NCI-H1092 (cell line): ENCODE measurements at regions not wholly inside any gene's neighbourhood (a gene's known extent, or its start where the extent isn't known, plus 50 kb on each side); places are given as distances from the start of the nearest gene placed in this dataset.

Source experiments
- DNase-seq: peaks from one replicate; lab custom pipeline; 2025; lab: John Stamatoyannopoulos, UW

DNA sequence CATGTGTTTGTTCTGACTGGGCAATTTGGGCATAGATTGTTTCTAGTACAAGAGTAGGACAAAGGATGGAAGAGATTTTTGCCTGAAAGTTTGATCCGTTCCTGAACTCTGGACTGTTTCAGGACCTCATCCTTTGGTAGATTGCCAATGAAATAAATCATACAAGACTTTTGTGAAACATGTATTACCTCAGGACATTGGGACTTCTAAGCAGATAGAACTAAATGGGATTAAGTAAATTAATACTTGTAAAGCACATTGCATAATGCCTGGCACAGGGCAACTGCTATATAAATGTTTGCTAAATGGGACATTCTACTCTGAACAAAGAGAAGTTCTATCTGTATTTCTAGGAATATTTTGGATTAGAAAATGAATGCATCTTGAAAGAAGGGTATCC is 164.8 kb upstream of the RPS6KA3 start:
- no peak for DNase-seq

DNA sequence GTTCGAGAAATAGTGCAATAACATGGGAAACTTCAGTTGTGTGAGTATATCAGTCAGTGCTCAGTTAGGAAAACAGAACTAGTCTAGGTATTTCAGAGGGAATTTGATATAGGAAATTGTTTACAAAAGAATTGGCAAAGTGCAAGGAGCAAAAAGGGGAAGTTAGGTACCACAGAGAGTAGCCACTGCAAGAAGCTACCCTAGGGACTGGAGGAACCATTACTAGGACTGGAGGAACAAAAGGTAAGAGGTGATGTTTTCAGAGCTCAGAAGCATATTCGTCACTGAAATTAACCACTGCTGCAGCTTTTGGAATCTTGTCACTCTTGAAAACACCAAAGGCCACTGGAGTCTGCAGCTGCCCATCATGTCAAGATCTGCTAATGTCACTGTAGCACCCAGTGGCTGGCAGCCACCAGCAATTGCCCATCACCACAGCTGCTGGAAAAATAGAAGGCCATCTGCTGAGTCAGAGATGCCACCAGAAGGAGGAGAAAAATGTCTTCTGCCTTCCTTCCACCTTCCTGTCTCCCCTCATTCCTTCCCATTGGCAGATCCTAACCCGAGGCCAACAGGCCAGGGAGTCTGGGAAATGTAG is 160.6 kb upstream of the RPS6KA3 start:
- DNase-seq = no peak

DNA sequence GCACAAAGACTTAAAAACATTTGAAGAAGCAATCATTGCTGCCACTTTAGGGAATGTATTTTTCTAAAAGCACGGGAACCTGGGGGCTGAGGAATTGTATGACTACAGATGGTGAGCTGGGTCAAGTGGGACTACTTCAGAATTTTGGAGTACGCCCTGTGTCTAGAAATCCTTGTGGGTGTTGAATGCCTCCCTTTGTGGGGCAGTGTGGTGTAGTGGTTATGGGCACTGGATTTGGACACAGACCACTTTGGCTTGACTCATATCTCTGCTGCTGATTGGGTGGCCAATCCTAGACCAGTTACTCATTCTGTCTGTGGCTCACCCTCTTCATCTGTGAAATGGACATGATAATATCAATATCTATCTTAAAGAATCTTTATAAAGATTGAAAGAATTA is 155.0 kb upstream of the RPS6KA3 start:
- no peak for DNase-seq

DNA sequence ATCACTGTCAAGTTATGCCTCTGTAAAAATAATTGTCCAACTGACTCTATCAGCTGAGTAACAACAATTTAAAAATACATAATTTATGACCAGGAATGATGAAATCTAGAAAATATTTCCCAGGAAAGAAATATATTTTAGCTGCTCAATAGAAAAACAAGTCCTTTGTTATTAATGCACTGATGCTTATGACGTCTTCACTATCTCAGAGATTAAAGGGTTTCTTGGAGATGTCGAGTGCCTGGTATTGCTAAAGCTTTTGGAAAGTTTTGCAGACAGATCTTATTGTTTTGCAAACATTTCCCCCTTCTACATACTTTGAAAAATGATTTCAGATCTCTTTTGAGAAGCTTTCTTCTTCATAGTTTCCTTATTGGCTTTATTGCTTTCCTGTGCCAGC is 154.6 kb upstream of the RPS6KA3 start:
- DNase-seq = no peak

DNA sequence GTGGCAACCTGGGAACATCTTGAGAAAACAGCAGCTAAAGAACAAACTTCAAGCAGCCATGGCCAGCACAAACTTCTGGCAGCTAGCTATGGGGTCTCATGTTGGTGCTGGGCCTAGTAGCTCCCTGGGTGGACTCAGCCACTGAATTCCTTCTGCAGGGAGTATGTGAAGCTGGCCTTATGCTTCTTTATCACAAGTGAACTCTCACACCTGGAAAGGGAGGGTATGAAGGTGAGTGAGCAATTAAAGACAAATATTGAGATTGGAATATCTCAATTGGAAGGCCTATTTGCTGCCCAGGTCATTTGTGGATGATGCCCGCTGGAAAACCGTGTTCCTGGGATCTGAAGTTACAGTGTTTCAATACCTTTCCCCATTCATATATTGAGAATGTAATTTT is 153.3 kb upstream of the RPS6KA3 start:
- no peak for DNase-seq

DNA sequence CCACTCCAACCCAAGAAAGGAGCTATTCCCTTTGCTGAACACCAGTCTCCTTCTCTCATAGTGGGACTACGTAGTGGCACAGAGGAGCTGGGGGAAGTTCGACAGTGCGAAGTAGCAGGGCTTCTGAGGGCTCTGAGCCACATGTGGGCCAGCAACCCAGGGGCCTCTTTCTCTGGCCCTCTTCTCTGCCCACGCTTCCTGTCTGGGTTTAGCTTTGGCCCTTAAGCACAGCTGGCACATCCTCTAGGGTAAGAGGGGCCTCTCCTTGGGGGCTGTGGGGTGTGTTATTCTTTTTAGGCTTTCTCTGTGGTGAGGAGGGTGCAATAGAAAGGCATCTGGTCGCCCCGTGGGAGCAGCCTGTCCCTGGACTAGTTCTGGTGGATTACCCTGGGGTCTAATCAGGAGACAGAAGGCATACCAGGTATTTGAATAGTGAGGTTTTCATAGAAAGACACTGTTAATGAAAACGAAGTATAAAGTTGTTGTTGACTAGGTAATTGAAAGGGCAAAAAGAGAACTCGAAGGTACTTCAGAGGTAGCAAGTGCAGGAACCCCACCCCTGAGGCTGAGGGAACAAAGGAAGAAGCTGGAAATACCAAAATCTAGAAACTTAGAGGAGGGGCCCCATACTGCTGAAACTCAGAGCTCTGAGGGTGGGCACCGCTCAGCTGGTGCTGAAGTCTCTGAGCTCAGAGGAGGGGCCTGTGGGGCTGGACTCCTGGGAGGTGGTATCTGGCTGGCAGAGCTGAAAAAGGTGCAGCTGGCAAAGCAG is 151.9 kb upstream of the RPS6KA3 start:
- DNase-seq = no peak

DNA sequence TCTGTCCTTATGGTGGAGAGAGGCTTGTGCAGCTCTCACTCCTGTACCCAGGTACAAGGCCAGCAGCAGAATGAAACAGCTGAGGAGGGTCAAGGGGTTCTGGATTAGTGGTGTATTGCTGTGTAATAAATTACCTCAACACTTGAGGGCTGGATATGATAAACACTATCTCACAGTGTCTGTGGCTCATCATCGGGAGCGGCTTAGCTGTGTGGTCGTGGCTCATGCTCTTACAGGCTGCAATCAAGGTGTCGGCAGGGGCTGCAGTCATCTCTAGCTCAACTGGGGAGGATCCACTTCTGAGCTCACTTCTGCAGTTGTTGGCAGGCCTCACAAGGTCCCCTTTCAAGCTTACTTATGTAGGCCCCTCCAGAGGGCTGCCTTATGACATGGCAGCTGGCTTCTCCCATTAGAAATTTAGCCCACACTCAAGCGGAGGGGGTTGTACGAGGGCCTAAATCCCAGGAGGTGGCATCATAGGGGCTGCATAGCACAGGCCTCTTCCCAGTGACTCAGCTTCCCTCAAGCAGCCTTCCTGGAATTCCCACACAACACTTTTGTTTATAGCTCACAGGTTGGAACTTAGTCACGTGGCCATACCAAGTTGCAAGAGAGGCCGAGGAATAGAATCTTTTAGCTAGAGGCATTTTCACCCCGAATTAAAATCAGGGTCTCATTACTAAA is 148.2 kb upstream of the RPS6KA3 start:
- no peak for DNase-seq

DNA sequence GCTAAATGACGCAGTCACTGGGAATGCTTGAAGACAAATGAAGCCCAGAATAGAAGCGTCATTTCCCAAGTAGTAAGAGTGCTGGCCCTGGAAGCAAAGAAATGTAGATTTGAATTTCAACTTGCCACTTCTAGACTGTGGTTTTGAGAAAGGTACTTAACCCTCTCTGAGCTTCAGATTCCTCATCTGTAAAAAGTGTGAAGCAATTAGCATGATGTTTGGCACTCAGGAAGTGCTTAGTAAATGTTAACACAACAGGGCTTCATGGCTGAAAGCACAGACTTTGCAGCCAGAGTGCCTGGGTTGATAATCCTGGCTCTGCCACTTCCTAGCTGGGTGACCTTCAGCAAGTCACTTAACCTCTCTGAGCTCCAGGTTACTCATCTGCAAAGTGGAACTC is 147.4 kb upstream of the RPS6KA3 start:
- no peak for DNase-seq

DNA sequence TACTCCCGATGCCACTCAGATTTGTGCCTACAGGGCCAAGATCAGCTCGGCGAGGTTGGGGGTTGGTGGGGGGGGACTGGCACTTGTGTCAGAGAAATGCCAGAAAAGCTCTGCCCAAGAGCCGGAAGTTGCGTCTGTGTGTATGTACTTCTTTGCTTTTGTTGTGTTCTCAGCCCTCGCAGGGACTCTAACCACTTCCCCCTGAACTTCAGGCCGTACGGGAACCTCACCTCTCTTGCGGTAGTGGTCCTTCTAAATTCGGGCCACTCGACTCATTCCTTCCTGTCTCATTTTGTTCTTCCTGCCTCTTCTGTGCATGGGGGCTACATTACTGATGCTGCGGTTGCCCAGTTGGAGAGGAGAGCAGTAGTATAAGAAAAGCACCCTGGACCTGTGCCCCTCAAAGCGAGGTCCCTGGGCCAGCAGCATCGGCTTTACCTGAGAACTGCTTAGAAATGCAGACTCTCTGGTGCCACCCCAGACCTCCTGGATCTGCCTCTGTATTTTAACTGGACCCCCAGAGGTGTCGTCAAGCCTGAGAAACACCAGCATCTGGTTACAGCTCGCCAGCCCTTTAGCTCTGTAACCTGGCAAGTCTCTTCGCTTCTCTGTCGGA is 146.3 kb upstream of the RPS6KA3 start:
- DNase-seq = no peak

DNA sequence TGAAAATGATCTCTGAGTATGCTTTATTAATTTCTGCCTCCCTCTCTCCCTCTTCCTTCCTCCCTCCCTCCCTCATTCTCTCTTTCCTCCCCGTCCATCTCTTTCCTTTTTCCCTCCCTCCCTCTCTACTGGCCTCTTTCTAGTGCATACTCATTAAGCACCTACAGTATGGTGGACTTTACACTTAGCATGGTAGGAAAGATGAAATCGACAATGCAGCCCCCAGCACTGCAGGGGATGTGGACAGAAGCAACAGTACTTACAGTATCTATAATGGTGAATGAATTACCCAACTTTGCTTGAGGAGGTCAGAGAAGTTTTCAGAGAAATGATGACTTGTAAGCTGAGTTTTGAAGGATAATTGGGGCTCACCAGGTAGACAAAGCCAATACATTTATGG is 143.8 kb upstream of the RPS6KA3 start:
- DNase-seq = no peak

DNA sequence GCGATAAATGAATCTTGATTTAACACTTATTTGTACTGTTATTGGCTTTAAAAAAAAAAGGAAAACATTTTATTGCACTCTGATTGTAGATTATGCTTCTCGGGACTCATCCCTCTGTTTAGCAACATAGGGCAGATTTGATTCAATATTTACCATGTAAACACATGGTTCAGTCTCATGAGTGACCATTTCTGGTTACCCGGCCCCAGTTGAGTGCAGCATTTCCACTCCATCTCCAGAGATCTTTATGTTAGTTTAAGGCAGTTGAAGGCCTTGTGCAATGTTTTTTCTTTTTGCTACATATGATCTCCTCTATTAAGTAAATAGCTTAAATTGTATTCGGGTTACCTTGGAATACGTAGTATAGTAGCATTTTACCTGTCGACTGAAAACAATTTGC is 143.3 kb upstream of the RPS6KA3 start:
- DNase-seq = no peak

DNA sequence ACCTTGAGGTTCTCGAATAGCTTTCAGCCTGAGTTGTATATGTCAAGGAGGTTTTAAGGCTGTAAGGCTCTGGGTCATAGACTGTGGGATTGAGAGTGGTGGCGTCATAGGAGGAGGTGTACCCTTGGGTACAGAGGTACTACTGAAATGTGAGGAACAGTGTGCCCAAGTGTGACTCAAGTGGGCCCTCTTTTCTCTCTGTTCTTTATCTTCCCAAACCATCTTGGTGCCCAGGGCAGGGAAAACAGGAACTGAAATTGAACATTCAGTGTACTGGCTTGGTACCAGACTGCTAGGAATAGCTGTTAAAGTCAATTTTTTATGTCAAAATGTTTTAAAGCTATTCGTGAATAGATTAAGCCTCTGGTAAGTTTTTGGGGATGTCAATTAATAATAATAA is 136.2 kb upstream of the RPS6KA3 start:
- DNase-seq = no peak

DNA sequence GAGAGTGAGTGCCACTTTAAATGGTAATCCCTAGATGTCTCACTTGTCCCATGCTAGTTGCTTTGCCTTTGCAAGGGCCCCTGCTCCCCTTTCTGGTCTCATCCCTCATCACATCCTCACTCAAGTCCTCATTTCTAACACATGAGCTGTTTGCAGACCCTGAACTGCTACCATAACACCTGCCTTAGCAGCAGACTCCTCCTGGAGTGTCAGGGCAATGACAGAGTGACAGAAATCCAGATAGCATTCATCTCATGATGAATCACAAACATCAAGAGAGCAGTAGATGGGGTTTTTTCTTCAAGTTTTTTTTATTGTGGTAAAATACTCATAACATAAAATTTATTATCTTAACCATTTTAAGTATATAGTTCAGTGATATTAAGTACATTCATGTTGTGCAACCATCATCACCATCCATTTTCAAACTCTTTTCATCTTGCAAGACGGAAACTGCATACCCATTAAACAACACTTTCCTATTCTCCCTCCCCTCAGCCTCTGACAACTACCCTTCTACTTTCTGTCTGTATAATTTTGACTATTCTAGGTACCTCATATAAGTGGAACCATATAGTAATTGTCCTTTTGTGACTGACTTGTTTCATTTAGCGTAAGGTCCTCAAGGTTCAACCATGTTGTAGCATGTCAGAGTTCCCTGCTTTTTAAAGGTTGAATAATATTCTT is 133.2 kb upstream of the RPS6KA3 start:
- DNase-seq = no peak

DNA sequence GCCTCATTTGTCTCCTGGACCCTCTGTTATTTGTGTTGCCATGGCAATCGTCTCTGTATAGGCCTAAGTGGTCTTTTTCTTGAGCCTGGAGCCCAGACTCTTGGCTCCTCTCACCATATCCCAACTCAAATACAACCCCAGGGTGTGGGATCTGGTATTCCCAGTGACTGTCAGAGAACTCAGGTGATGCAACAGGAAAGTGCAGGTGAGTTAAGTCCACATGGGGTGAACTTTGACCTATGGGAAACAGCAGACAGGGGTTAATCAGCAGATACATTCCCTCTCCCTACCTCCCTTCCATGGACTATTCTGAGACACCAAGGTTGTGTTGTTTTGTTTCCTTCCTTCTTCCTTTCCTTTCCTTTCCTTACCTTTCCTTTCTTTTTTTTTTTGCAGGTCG is 130.9 kb upstream of the RPS6KA3 start:
- no peak for DNase-seq

DNA sequence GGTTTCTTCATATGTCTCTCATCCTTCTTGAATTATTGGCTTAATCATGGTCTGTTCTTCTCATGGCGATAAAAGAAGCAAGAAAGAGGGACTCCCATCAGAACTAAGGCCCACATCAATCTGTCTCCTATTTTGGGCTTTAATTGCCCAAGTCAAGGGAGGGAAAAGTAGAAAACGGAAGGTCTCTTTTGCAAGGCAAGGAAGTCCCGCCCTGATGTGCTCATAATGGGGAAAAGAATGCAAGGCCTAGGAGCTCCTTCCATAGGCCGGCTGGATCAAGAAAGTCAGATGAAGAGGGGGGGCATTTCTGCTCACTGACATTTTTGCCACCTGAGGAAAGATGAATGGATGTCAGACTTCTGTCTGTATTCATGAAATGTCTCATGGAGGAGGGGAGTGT is 127.7 kb upstream of the RPS6KA3 start:
- DNase-seq = no peak

DNA sequence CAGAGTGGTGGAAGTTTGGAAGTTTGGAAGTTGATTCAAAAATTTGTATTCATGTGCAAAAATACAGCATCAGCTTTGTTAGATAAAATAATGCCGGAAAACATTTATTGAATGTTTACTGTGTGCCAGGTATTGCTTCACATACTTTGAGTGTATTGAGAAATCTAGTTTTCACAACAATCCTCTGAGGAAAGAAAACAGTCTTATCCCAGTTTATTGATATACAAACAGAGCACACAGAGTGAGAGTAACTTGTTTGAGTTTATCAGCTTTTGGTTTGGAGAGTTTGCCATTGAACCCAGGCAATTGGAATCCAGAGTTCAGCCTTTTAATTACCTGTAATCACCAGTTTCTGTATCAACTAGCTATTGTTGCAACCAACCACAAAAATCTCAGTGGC is 127.2 kb upstream of the RPS6KA3 start:
- no peak for DNase-seq

DNA sequence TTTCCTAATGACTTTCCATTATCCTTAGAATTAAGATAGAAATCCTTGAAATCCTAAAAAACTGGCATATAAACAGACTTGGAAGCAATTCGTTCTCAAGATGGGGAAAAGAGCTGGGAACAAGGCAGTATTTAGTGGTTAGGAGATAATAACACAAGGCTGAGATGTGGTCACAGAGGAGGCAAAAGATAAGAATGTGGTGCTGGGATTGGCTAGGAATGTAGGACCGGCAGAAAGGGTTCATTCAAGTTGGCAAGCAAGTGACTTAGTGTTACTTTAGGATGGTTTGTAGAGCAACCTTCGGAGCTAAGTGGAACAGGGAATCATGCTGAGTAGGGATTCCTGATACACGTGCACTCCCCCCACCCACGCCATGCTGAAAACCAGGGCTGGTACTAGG is 121.9 kb upstream of the RPS6KA3 start:
- no peak for DNase-seq

DNA sequence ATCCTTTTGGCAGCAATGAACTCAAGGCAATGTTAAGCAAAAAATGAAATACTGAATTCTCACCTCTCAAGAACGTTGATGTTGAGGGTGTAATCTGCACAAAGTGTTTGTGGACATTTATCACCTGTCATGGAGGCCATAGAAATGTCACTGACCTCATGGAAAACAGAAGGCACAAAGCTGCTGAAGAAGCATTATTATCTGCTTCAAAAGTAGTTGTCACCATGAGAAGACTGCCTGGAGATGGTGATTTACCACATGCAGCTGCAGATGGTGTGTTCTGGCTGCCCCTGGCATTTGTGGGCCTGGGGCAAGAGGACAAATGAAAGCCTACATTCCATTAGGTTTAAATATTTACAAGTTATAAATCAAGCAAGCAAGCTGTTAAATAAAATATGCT is 116.8 kb upstream of the RPS6KA3 start:
- no peak for DNase-seq

DNA sequence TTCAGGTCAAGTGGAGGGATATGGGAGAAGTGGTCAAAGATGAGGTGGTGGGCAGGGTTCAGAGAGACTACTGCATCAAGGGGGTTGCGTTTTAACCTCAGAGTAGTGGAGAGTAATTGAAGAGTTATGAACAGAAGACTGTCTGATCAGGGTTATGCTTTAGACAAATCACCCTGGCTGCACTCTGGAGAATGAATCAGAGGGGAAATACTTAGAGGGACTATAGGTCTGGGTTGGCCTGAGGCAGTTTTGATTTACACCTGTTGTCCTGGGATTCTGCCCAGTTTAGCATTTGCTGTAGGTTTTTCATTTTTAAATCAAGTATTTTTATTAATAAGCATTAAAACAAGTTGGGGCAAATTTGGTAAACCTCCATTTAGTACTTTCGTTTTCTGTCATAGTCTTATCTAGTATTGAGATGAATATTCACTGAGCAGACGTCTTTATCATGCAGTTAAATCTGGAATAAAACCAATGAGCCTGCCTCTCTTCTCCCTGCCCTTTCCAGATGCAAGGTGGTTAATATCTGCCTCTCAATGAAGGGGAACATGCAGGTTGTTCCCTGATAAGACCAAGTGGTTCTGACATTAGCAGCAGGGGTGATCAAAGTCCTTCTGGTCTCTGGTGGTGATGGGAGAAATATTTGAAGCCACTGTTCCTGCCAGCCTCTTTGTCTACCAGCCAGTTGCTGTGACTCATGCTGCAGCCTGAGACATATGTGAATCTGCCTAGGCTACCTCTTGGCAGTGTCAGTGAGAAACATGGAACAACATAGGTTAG is 116.0 kb upstream of the RPS6KA3 start:
- no peak for DNase-seq

DNA sequence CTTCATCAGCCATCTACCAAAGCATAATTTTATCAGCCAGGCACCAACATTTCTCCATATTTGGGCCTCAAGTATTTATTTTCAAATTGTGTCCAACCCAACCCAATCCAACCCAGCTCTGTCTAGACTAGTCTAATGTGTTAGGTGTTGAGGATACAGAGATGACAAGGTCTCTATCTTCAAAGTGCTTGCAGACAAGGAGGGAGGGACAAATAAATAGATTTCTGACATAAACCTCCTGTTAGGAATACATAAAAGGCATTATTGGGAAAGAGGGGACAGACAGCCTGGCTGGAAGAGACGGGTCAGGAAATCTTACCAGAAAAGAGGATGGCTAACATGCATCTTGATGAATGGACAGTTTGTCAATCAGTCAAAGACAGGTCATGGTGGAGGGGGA is 115.4 kb upstream of the RPS6KA3 start:
- no peak for DNase-seq

DNA sequence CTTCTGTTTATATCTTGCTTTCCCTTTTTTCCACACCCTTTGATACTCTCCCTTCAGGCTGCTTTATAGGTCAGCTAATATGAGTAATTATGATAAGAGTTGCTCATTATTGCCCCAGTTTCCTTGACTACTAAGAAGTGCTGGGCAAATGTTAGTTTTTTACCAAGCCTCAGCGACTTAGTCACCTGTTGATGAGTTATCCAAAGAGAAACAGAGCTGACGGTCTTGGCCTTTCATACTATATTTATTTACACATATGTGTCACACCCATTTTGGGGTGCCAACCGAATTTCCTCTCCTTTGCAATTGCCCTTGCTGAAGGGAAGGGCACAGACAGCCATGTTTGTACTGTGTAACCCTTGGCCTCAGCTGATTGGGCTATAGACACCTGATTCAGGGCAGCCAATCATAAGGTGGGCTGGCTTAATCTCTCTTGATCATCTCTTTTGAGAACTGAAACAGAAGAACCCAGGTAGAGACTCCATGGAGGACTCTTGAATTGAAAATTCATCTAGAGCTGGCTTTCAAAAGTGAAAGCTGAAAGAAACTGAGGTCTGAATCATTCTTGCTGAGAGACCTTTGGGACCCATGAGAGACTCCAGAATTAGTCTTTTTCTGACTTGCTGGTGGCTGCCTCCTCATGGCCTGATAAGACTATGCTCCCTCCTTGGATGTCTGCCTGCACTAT is 111.7 kb upstream of the RPS6KA3 start:
- DNase-seq = no peak
